ENCODE measurements at regions not wholly inside any gene's neighbourhood (a gene's known extent, or its start where the extent isn't known, plus 50 kb on each side); places are given as distances from the start of the nearest gene placed in this dataset.

DNA sequence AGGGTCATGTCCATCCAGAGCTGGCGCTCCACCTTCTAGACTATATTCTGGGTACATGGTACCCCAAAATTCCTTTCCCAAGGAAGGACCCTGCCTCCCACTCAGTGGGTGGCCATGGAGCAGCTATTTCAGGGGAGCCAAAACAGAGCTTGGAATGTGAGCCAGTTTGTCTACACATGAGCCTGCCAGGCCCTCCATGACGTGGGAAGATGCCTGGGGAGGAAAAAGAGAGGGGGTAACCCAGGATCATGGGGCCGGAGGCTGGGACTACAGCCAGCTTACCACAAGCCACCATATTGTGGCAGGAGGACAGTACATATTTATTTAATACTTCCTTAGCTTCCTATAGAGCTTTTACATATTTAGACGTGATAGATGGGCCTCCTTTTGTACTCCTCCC lies 414.7 kb upstream of the TNP1 start:
- no peak for DNase-seq (ENCODE audit: low read depth, low spot score)

DNA sequence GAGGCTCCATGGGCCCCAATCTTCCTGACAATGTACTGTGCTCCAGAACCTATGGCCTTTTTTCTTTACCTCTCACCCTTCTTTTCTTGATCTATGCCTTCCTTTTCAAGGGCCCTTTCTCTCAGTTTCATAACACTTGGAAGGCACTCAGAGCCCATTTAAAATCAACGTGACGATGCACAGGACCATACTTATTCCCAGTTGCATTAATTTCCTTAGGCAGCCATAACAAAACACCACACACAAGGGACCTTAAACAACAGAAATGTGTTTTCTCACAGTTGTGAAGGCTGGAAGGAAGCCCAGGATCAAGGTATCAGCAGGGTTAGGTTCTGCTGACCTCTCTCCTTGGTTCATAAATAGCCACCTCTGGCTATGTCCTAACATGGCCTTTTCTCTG lies 414.0 kb upstream of the TNP1 start:
- DNase-seq (ENCODE audit: low read depth, low spot score): no peak

DNA sequence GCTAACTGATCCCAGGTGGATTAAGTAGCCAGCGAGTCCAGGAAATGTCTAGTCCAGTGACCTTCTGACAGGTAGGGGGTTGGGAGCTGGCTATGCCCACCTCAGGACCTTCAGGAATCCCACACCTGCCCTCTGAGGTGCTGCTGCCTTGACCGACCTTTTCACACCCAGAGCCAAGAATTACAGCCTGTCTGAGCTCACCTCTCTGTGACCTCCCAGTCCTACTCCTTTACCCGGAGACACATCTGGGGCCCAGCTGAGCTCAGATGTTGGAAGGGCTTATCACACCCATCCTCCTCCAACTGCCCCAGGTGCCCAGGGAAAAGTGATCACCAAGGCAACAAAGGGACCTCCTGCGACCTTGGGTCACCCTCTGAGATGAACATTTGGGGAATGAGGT lies 413.3 kb upstream of the TNP1 start:
- DNase-seq (ENCODE audit: low read depth, low spot score): no peak

DNA sequence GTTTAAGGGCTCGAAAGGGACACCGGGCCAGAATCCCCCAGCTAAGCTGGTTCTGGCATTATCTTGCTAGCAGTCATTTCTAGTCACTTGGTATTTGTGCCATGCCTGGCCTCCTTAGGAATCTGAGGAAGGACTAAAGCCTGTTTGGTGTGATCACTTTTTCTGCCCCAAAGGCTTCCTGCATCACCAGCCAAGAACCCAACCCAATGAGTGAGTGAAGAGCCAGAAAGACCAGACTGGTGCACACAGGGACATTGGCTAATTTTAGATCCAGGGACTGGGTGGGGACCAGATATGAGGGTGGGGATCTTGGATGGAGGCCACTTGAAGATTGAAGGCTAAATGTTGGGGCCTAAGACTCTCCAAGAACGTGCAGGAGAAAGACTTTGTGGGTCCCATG lies 411.9 kb upstream of the TNP1 start:
- DNase-seq (ENCODE audit: low read depth, low spot score): no peak

- no peak for DNase-seq (ENCODE audit: low read depth, low spot score)
Measured at GRCh38 chr2:217270485-217271121, 410.7 kb upstream of the TNP1 start.

DNA sequence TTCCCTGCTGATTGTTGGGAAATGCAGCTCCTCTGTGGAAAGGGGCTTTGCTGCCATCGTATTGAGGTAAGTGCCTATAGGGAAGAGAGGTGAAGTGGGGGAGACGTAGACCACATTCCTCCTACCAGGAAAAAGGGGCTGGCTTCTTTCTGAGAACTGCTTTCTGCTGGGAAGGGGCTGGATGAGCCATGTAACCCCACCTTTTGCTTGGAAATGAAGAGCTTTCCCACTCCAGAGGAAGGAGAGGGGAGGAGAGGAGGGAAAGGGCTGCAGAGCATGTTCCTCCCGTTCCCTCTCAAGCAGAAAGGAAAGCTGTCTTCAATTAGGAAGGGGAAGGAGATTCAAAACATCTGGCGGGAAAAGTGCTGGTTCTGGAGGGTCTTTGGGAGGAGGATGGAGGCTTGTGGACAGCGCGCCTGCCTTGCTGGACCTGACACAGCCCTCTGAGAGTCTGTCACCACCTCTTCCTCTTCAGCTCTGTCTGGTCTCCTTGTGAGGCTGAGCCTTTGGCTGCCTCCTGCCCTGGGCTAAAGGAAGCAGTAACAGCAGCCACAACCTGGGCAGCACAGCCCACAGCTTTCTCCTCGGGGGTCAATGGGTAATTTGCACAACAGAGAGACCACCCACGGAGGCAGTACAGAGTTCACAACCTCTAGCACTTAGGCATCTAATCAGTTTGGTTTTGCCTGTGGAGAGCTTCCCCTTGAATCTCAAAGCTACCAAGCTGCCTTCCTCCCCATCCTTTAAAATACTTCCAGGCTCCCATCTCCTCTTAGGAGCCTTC lies 410.0 kb upstream of the TNP1 start:
- no peak for DNase-seq (ENCODE audit: low read depth, low spot score)

- no peak for DNase-seq (ENCODE audit: low read depth, low spot score)
Measured at GRCh38 chr2:217268978-217269377, 409.1 kb upstream of the TNP1 start.

GRCh38 chr2:217267758-217268157 lies 407.9 kb upstream of the TNP1 start:
- no peak for DNase-seq (ENCODE audit: low read depth, low spot score)

DNA sequence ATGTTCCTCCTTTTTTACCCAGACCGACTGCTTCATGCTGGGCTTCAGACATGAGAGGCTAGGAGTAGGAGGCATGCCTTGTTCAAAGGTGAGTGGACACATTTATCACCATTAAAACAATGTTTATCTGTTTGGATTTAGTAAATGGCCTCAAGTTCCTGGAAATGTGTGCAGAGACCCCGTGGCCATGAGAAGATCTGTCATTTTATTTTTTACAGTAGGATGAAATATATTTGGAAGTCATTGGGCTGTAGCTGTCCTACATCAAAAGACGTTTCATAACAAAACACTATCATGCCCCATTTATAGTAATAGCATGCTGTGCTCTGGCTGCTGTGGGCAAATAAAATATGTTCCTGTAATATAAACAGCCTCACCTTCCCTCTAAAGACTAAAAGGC lies 403.9 kb upstream of the TNP1 start:
- DNase-seq (ENCODE audit: low read depth, low spot score): no peak

DNA sequence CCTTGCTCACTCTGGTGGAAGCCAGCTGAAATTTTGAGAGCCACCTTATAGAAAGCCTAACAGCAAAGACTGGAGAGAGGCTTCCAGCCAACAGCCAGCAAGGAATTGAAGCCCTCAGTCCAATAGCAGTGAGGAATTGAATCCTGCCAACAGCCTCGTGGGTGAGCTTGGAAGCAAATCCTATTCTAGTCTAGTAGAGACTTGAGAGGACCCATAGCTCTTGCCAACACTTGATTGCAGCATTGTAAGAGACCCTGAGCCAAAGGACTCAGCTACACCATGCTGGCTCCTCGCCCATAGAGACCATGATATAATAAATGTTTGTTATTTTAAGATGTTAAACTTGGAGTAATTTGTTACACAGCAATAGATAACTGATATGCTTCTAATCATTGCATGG lies 403.0 kb upstream of the TNP1 start:
- no peak for DNase-seq (ENCODE audit: low read depth, low spot score)

DNA sequence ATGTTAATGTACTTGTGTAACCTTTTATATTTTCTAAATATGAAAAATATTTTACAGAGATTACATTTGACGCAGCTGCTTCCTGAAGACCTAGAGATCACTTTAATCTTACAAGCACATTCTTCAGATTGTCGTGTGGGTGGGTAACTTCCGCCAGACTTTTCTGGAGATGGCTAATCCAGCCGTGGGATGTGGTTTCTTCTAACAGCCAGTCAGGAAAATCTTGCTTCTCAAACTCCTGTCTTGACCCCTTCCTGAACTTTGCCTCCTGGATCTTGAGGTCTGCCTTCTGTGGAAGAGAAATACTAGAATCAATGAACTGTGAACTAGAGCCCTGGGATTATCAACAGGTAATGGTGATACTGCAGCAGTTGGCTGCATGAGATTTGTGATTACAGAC lies 401.6 kb upstream of the TNP1 start:
- DNase-seq (ENCODE audit: low read depth, low spot score): no peak

DNA sequence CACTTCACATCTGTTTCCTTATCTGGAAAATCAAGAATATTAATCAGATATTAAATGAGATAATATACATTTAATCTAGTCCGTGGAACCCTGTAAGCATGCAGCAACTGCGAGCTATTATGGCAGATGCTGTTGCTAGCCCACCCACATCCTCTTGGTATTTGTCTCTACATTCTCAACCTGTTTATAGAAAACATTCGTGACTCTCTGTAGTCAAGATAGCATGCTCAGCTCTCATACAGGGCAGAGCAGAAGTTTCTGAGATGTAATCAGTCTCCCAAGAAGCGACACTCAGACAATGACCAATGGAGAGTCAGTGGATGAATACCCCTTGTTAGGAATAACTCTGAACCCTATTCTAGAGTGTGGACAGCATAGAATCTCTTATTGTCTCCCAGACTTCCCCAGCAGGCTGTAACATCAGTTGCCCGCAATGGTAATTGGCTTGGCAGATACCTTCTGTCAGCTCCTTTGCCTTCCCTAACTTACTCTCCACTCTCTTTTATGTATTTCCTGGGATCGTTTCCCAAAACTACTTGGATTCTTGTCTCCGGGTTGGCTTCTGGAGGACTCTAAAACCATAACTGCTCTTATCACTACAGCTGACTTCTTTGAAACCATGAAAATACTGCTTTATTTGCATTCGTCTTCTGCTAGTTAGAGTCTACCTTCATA lies 400.7 kb upstream of the TNP1 start:
- no peak for DNase-seq (ENCODE audit: low read depth, low spot score)

DNA sequence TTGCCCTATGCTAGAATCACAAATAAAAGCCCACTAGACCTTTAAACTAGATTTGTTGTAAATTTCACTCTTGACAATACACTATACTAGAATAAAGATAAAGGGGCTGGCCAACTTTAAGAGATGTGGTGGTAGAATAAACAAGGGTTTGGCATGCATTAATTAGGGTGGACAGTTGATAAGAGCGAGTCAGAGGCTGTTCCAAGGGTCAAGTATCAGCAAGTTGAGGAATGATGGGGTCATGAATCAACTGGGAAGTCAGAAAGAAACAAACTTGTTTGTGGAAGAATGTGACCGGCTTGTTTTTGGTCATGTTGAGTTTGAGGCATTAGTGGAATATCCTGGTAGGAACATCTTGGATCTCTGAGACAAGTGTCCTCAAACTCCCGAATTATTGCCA lies 398.3 kb upstream of the TNP1 start:
- DNase-seq (ENCODE audit: low read depth, low spot score): no peak

DNA sequence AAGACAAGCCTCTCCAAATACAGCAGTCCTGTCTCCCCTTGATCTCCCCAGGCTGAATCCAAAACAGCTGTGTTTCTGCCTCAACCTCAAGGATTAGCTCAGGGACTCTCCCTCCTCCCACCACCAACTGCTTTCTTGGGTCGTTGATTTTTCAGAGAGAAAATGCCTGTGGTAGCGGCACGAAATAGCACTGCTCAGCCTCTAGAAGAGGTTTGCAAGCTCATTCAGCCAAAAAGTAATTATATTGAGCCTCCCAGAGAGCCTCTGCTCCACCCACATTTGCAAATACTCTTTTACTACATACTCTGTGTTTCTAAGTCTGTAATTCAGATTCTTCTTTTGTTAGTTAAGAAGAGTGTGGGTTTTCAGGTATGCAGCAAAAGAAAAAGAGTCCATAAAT lies 396.4 kb upstream of the TNP1 start:
- no peak for DNase-seq (ENCODE audit: low read depth, low spot score)

- DNase-seq (ENCODE audit: low read depth, low spot score): no peak
Measured at GRCh38 chr2:217254111-217254510, 394.2 kb upstream of the TNP1 start.

DNA sequence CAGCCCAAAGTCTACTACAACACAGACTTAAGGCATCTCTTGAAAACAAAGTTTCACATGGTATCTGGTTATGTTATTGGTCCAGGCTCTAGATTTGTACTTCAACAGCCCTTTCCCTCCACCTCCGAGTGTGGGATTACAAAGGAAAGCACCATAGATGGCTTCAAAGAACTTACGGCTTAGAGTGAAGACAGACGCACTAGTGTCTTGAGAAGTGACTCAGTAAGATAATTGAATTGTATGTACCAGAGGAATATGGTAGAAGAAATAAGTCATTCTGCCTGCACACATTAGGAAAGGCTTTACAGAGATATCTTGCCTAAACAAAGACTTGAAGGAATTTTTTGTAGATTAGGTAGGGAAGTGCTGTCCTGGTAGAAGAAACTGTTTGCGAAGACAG lies 392.3 kb upstream of the TNP1 start:
- no peak for DNase-seq (ENCODE audit: low read depth, low spot score)

DNA sequence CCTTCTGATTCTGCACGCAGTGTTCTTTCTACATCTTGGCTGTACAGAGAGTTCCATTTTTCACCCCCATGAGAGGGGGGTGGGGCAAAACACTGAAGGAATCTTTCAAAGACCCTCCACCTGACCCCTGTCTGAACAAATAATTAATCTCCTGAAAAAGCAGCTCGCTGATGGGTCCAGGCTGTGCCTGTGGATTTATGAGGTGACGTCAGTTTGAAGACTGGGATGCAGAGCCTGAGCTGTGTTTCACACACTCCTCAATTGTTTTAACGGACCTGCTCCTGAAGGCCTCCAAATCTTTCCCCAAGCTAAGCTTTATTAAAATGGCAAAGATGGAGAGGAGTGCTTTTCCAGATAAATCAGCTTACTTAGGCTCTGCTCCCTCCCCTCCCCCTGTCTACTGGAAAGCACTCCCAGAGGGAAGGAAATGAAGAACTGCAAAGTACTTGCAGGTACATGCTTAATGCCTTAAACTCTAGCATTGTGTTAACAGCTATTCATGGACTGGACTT lies 390.2 kb upstream of the TNP1 start:
- no peak for DNase-seq (ENCODE audit: low read depth, low spot score)

- no peak for DNase-seq (ENCODE audit: low read depth, low spot score)
Measured at GRCh38 chr2:217249121-217250012, 389.5 kb upstream of the TNP1 start.

GRCh38 chr2:217248312-217248935 lies 388.6 kb upstream of the TNP1 start:
- DNase-seq (ENCODE audit: low read depth, low spot score): no peak

DNA sequence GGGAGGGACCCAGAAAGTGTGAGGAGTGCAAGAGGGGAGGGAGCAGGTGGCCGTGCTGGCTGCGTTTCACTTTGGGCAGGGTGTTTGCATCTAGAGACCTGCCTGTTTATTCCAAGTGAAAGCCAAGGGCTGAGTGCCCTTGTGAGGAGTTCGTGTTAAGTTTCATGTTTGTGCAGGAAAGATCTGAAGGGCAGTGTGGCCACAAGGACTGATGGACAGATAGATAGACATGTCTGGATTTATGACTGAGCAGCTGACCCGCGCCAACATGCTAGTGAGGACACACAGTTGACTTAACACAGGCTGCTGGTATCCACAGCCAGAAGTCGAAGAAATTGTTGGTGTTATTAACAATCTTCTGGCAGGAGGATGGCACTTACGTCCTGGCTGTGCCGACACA lies 387.6 kb upstream of the TNP1 start:
- no peak for DNase-seq (ENCODE audit: low read depth, low spot score)

GRCh38 chr2:217246108-217246507 lies 386.2 kb upstream of the TNP1 start:
- DNase-seq (ENCODE audit: low read depth, low spot score): no peak
